GM12878 (cell line): ENCODE measurements at regions not wholly inside any gene's neighbourhood (a gene's known extent, or its start where the extent isn't known, plus 50 kb on each side); places are given as distances from the start of the nearest gene placed in this dataset.

Source experiments
- FOXM1 ChIP-seq: IDR thresholded peaks from 2 replicates; pipeline ENCODE4 v1.6.1; 2012; ENCODE audit warnings: low read depth, mild to moderate bottlenecking, inconsistent platforms, low read length, moderate library complexity
- SMC3 ChIP-seq: IDR thresholded peaks from 2 replicates; pipeline ENCODE4 v1.6.1; 2011; ENCODE audit warnings: low read length, improper control_type of control experiment, borderline replicate concordance
- TF ChIP-seq, protein P1 (sequence below): IDR thresholded peaks from 2 replicates; pipeline ENCODE4 v1.6.1; 2012; ENCODE audit warnings: low read depth, low read length, improper control_type of control experiment
- TF ChIP-seq, protein P2 (sequence below), 3 experiments: IDR thresholded peaks in 2 of 3; conservative IDR thresholded peaks in 1 of 3; 2 replicates each; pipeline ENCODE4 v1.5.1; 2011; ENCODE audit warnings: low read depth in 3 of 3, low read length in 3 of 3, mild to moderate bottlenecking in 3 of 3, control low read depth in 2 of 3, moderate library complexity in 2 of 3, inconsistent platforms in 1 of 3, mixed read lengths in 1 of 3; ENCODE audit not compliant: control insufficient read depth in 2 of 3, insufficient read depth in 1 of 3; ENCODE audit errors: extremely low read depth in 1 of 3

DNA sequence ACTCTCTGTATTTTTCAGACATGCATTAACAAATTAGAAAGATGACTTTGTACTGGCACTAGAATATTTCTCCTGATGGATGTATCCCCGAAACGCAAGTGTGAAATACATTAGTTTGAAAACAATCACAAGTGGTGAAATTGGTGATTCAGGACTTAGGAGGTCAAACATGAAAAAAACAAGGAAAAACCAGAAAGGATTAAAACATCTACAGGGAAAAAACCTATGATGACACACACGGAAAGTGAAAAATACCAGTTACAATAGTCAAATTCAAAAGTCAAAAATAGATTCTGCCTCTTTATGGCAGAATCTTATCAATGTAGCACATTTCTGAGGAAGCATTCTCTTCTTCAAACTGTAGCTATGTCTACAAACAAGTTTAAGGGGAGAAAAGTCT, 129.0 kb upstream of the SGK1 start:
- TF ChIP-seq, protein P1, sequence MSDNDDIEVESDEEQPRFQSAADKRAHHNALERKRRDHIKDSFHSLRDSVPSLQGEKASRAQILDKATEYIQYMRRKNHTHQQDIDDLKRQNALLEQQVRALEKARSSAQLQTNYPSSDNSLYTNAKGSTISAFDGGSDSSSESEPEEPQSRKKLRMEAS: no peak
- TF ChIP-seq SMC3: no peak
- TF ChIP-seq FOXM1: no peak
- TF ChIP-seq, protein P2, sequence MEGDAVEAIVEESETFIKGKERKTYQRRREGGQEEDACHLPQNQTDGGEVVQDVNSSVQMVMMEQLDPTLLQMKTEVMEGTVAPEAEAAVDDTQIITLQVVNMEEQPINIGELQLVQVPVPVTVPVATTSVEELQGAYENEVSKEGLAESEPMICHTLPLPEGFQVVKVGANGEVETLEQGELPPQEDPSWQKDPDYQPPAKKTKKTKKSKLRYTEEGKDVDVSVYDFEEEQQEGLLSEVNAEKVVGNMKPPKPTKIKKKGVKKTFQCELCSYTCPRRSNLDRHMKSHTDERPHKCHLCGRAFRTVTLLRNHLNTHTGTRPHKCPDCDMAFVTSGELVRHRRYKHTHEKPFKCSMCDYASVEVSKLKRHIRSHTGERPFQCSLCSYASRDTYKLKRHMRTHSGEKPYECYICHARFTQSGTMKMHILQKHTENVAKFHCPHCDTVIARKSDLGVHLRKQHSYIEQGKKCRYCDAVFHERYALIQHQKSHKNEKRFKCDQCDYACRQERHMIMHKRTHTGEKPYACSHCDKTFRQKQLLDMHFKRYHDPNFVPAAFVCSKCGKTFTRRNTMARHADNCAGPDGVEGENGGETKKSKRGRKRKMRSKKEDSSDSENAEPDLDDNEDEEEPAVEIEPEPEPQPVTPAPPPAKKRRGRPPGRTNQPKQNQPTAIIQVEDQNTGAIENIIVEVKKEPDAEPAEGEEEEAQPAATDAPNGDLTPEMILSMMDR (IDR thresholded peaks at IDR 0.05 in 2 of 3, conservative IDR thresholded peaks at IDR 0.05 in 1 of 3; ENCODE audit: control insufficient read depth in 2 of 3, extremely low read depth in 1 of 3, insufficient read depth in 1 of 3, low read depth in 3 of 3, low read length in 3 of 3): no peak
